ENCODE measurements at regions not wholly inside any gene's neighbourhood (a gene's known extent, or its start where the extent isn't known, plus 50 kb on each side); places are given as distances from the start of the nearest gene placed in this dataset.
"Not testable (repeated sequence)": the region's sequence is repeated elsewhere in the genome, so short reads cannot be mapped to it uniquely, and the experiment has no call there.

GRCh38 chr14:82636426-82636825, 1102.8 kb upstream of the SEL1L start:
- no peak for DNase-seq

- no peak for DNase-seq
These were observed 1107.4 kb upstream of the SEL1L start for GRCh38 chr14:82641050-82641540.

- DNase-seq = no peak
These were observed 1108.8 kb upstream of the SEL1L start for GRCh38 chr14:82642425-82642824.

- DNase-seq = no peak
These were observed 1113.6 kb upstream of the SEL1L start for GRCh38 chr14:82647088-82647810.

GRCh38 chr14:82655770-82656169, 1122.1 kb upstream of the SEL1L start:
- DNase-seq = no peak

- DNase-seq = no peak
These were observed 1123.6 kb upstream of the SEL1L start for GRCh38 chr14:82657186-82657675.

- DNase-seq = no peak
These were observed 1127.6 kb upstream of the SEL1L start for GRCh38 chr14:82661258-82661657.

- DNase-seq = no peak
These were observed 1133.4 kb upstream of the SEL1L start for GRCh38 chr14:82667006-82667405.

GRCh38 chr14:82667501-82667900, 1133.8 kb upstream of the SEL1L start:
- no peak for DNase-seq

GRCh38 chr14:82676403-82676802, 1142.8 kb upstream of the SEL1L start:
- no peak for DNase-seq

GRCh38 chr14:82689948-82690347, 1156.3 kb upstream of the SEL1L start:
- no peak for DNase-seq

- not testable (repeated sequence) for DNase-seq
These were observed 1157.5 kb upstream of the SEL1L start for GRCh38 chr14:82691191-82691590.

- no peak for DNase-seq
These were observed 1161.2 kb upstream of the SEL1L start for GRCh38 chr14:82694820-82695219.

GRCh38 chr14:82704218-82704617, 1170.6 kb upstream of the SEL1L start:
- DNase-seq = no peak

GRCh38 chr14:82710267-82710841, 1176.7 kb upstream of the SEL1L start:
- DNase-seq = no peak

- no peak for DNase-seq
These were observed 1186.0 kb upstream of the SEL1L start for GRCh38 chr14:82719617-82720016.

GRCh38 chr14:82720431-82720830, 1186.8 kb upstream of the SEL1L start:
- DNase-seq = no peak

- DNase-seq = no peak
These were observed 1187.3 kb upstream of the SEL1L start for GRCh38 chr14:82720946-82721345.

- no peak for DNase-seq
These were observed 1190.7 kb upstream of the SEL1L start for GRCh38 chr14:82724316-82724715.

- DNase-seq = no peak
These were observed 1191.6 kb upstream of the SEL1L start for GRCh38 chr14:82725213-82725612.

- no peak for DNase-seq
These were observed 1197.9 kb upstream of the SEL1L start for GRCh38 chr14:82731526-82731925.

GRCh38 chr14:82740547-82740946, 1206.9 kb upstream of the SEL1L start:
- DNase-seq = no peak

GRCh38 chr14:82755476-82755875, 1221.8 kb upstream of the SEL1L start:
- no peak for DNase-seq

- no peak for DNase-seq
These were observed 1222.3 kb upstream of the SEL1L start for GRCh38 chr14:82755923-82756322.

GRCh38 chr14:82757776-82758175, 1224.1 kb upstream of the SEL1L start:
- no peak for DNase-seq
